Hematopoietic multipotent progenitor cell treated with erythropoietin and hydrocortisone succinate and interleukin-3 and kit ligand, for 6 days (in vitro differentiated cells): ENCODE measurements at regions not wholly inside any gene's neighbourhood (a gene's known extent, or its start where the extent isn't known, plus 50 kb on each side); places are given as distances from the start of the nearest gene placed in this dataset.
A peak's percentile ranks its signal among the peaks of the same experiment; 100 is the strongest.

Source experiments
- DNase-seq: peaks from one replicate; pipeline ENCODE4 v3.0.0-alpha.2; 2015

- no peak for DNase-seq
Measured at GRCh38 chr13:72074663-72075062, 207.7 kb upstream of the DACH1 start.

DNA sequence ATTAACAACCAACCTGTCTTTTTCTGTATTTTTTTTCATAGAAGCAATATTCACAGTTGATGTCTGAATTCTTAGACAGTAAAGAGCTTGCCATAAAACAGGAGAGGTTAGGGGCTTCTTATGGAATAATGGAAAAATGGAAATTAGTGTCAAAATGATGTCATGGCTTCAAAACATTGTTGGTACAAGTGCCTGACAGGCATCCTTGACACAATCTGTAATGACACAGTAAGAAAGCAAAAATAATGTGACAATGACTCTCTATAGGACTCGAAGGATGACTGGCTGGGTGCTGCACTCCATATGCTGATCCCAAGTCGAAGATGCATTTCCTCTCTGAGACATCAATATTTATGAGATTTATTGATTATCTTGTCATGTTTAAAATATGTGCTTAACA is 205.3 kb upstream of the DACH1 start:
- no peak for DNase-seq

DNA sequence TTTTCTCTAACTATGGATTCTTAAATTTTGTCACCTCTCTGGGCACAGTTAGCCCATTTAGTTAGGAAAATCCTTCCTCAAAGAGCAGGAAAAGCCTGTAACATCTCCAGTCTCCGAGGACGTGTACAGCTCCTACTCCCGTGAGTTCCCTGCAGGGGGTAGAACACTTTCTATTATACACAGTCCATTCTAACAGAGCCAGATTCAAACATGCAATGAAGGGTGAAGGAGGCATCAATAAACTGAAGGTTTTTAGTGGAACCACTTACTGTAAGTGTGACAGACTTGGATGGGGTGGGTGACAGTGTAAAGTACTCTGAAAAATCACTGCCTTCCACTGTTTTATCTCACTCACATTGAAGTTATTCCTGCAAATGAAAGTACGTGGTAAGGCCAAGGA is 204.7 kb upstream of the DACH1 start:
- no peak for DNase-seq

GRCh38 chr13:72062566-72062965 is 195.6 kb upstream of the DACH1 start:
- DNase-seq = peak; percentile 21

GRCh38 chr13:72061613-72062012 is 194.6 kb upstream of the DACH1 start:
- no peak for DNase-seq

GRCh38 chr13:72050251-72050650 is 183.2 kb upstream of the DACH1 start:
- DNase-seq = no peak

GRCh38 chr13:72043366-72043765 is 176.4 kb upstream of the DACH1 start:
- DNase-seq = no peak

GRCh38 chr13:72041165-72041564 is 174.2 kb upstream of the DACH1 start:
- no peak for DNase-seq

DNA sequence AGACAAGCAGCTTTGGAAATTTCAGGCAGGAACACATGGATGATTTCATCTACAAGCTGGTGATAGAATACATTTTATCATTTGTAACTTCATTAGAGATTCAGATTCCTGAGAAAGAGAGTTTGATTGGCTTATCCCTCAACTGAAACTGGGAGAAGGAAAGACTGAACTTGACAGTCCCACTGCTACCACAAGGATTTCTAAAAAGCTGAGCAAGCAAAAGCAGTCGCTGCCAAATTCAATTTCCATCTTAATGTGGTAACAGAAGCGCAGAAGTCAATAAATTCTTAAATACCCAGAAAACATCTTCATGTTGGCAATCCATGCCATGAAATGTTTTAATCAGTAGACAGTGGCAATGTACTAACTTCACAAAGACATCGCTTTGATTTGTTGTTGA is 172.1 kb upstream of the DACH1 start:
- DNase-seq = no peak

- no peak for DNase-seq
Measured at GRCh38 chr13:72029981-72030380, 163.0 kb upstream of the DACH1 start.

DNA sequence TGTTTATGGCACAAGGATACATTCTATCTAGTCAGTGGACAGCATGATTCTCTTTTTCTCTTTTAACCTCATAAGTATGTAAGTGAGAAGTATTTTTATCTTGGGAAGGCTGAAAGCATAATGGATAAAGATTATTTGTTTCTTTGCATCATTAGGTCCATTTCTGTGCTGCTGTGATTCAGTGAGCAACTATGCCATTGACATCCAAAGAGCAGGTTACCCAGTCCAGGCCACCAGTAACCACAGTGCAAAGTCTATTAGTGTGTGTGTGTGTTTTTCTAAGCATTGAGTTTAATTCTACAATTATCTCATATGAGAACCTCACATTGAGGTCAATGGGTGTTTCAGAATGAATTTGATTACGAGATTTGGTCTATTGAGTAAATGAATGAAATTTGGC is 158.8 kb upstream of the DACH1 start:
- no peak for DNase-seq

DNA sequence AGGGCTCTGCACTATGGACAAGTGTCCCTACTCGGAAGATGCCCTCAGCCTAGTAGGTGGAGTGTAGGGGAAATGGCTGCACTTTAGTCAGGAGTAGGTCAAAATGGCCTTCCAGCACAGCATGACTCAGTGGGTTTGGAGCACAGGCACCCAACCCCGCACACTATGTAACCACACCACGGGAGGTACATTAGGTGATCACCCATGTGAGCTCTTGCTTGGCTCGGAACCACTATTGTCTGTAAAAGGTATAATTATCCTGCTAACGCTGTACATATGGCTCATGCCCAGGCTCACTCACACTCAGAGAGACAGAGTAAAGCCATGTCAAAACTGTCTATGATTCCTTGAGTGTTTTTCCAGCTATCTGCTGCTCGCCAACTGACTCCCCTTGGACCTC is 156.9 kb upstream of the DACH1 start:
- DNase-seq = no peak

DNA sequence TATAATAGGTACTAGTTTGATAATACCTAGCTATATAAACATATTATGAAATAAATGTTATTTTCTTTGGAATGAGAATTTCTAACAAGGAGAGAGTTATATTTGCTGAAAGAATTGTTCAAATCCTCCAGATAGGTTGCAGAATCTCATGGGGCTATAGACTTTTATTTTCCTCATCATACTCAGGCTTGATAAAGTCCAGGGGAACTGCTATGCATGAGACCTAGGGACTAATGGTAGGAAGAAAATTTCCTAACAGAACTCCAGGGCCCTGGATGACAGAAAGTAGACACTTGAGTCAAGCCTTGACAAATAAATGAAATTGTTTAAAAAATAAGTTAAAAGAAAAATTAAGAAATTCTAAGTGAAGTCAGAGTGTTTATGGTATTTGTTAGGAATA is 138.5 kb upstream of the DACH1 start:
- DNase-seq = no peak

GRCh38 chr13:72004784-72005374 is 137.9 kb upstream of the DACH1 start:
- DNase-seq = no peak

GRCh38 chr13:72004246-72004645 is 137.2 kb upstream of the DACH1 start:
- DNase-seq = no peak

DNA sequence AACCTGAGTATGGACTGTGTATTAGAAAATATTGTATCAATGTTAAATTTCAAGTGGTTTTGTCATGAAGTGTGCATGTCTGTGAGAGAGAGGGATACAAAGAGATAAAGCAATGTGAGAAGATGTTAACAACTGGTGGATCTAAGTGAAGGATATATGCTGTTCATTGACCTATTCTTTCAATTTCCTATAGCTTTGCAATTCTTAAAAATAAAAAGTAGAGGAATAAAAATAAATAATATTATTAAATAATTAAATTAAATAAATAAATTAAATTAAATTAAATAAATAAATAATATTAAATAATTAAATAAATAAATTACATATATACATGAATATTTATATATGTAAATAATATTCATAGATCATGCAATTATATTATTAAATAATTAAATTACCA is 131.2 kb upstream of the DACH1 start:
- DNase-seq = no peak

GRCh38 chr13:71979616-71980015 is 112.6 kb upstream of the DACH1 start:
- peak; percentile 44 for DNase-seq

DNA sequence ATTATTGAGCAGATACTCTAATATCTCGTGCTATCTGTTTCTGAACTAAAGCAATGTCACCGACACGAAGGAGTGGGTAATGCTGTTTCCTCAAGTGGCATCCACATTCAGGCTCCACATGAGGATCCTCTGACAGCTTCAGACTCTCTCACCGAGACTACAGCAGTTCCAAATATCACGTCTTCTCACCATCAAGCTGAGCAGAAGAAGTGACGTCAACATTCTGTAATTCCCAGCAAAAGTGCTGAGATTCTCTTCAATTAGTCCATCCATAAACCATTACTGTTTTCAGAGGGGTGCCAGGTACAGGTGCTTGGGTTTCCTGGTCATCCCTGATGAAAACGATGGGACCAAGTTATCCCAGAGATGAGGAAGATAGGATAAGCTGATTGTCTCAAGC is 110.0 kb upstream of the DACH1 start:
- no peak for DNase-seq

- no peak for DNase-seq
Measured at GRCh38 chr13:71967990-71968389, 101.0 kb upstream of the DACH1 start.

GRCh38 chr13:71964491-71965100 is 97.6 kb upstream of the DACH1 start:
- DNase-seq = peak; percentile 23

DNA sequence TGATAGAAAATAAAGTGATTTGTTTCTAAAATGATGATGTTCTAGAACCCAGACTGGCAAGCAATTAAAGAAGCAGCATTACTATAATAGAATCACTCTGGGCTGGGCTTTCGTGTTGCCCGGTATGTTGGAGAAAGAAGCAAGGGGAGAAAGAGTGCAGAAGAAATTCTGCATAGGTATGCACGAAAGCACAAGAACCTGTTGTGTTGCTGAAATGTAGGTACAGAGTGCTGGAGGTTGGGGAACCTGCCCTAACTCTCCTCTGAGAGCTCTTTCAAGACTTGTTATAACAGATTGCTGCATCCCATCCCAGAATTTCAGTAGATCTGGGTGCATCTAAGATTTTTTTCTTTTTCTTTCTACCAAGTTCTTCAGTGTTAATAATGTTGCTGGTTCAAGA is 95.7 kb upstream of the DACH1 start:
- no peak for DNase-seq

GRCh38 chr13:71962126-71962525 is 95.1 kb upstream of the DACH1 start:
- DNase-seq = no peak

GRCh38 chr13:71949441-71949840 is 82.4 kb upstream of the DACH1 start:
- no peak for DNase-seq

DNA sequence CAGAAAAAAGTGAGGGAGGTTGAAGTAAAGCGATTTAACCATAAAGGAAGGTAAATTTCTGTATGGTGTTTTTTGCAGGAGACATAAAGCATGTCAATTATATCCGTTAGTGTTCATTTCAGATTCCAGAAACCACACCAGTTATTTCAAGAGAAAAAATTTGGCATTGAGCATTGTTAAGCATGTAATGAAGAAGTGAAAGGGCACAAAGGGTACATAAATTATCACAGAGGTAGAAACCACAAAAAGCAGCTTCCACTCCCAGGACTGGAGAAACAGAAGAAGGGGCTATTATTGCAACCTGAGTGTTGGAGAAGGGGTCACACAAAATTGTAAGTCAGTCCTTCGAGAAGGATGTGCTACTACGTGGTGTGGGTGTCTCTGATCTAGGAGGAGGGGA is 72.2 kb upstream of the DACH1 start:
- peak; percentile 7 for DNase-seq

DNA sequence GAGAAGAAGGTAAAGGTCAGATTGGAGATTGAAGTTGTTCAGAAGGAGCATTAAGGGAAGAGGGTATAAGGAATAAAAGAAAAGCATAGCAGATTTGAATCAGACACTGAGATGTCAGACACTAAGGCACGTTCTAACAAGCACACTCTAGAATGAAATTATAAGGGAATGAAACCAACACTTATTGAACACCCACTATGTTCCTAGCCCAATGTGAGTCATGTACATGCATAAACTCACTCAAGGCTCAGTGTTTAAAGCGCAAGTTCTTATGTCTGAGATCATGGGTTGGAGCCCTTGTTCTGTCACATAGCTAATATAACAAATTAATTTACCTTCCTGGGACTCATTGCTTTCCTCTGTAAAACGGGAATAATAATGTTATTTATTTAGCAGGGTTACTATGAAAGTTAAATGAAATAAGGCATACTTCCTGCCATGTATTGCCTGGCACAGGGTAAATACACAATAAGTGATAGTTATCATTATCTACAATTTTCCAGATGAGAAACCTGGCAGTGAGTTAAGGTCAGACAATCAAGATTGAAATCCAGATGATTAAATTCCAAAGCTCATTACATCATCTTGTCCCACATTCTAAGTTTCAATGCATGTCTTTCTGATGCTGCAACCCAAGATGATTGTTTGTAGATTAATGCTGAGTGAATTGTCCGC is 68.3 kb upstream of the DACH1 start:
- DNase-seq = no peak
